ENCODE measurements at regions not wholly inside any gene's neighbourhood (a gene's known extent, or its start where the extent isn't known, plus 50 kb on each side); places are given as distances from the start of the nearest gene placed in this dataset.

- no peak for DNase-seq
Observed at GRCh38 chr21:35641271-35642016, 418.9 kb downstream of the SETD4 start.

- no peak for DNase-seq
Observed at GRCh38 chr21:35637431-35637830, 422.9 kb downstream of the SETD4 start.

GRCh38 chr21:35635994-35636393, 424.3 kb downstream of the SETD4 start:
- no peak for DNase-seq

GRCh38 chr21:35635261-35635660, 425.1 kb downstream of the SETD4 start:
- DNase-seq, result no peak

GRCh38 chr21:35633501-35633900, 426.8 kb downstream of the SETD4 start:
- DNase-seq, result no peak

- DNase-seq, result no peak
Observed at GRCh38 chr21:35632711-35633110, 427.6 kb downstream of the SETD4 start.

- DNase-seq, result no peak
Observed at GRCh38 chr21:35628316-35628715, 432.0 kb downstream of the SETD4 start.

GRCh38 chr21:35627462-35627861, 432.9 kb downstream of the SETD4 start:
- no peak for DNase-seq

GRCh38 chr21:35625576-35625975, 434.8 kb downstream of the SETD4 start:
- DNase-seq, result no peak

- DNase-seq, result no peak
Observed at GRCh38 chr21:35624901-35625300, 435.4 kb downstream of the SETD4 start.

- DNase-seq, result no peak
Observed at GRCh38 chr21:35622612-35623011, 437.7 kb downstream of the SETD4 start.

GRCh38 chr21:35619184-35619583, 441.1 kb downstream of the SETD4 start:
- DNase-seq, result no peak

GRCh38 chr21:35617491-35617890, 442.8 kb downstream of the SETD4 start:
- DNase-seq, result no peak

GRCh38 chr21:35616090-35616489, 444.2 kb downstream of the SETD4 start:
- no peak for DNase-seq

GRCh38 chr21:35615325-35615724, 445.0 kb downstream of the SETD4 start:
- no peak for DNase-seq

GRCh38 chr21:35614396-35614921, 445.9 kb downstream of the SETD4 start:
- DNase-seq, result no peak

- no peak for DNase-seq
Observed at GRCh38 chr21:35611708-35612132, 448.6 kb downstream of the SETD4 start.

- DNase-seq, result no peak
Observed at GRCh38 chr21:35609263-35609662, 451.1 kb downstream of the SETD4 start.

GRCh38 chr21:35607406-35607805, 452.9 kb downstream of the SETD4 start:
- no peak for DNase-seq

- DNase-seq, result no peak
Observed at GRCh38 chr21:35606578-35606977, 453.7 kb downstream of the SETD4 start.

- DNase-seq, result no peak
Observed at GRCh38 chr21:35606146-35606545, 454.2 kb downstream of the SETD4 start.

- no peak for DNase-seq
Observed at GRCh38 chr21:35603494-35603893, 456.8 kb downstream of the SETD4 start.

- DNase-seq, result no peak
Observed at GRCh38 chr21:35602811-35603362, 457.4 kb downstream of the SETD4 start.

GRCh38 chr21:35601211-35601610, 459.1 kb downstream of the SETD4 start:
- no peak for DNase-seq

Data from occipital lobe (tissue), 1 donor.